ENCODE measurements at regions not wholly inside any gene's neighbourhood (a gene's known extent, or its start where the extent isn't known, plus 50 kb on each side); places are given as distances from the start of the nearest gene placed in this dataset.

- intact Hi-C loops (cut with DNase I; ENCODE audit: low total_unique reads) (no loop called here), in situ Hi-C loops (cut with MboI; ENCODE audit: low sequenced_read_pairs in 4 of 4) (no loop called here)
- DNase-seq (no peak), ATAC-seq (no peak)
- H3K27me3 ChIP-seq = no peaks in the 10 kb centered on the region
- no peaks in the 10 kb centered on the region for H3K36me3 ChIP-seq
- H3K27ac ChIP-seq = no peak overlapping the region
- H3K4me3 ChIP-seq = no peak overlapping the region
- H3K4me1 ChIP-seq = no peaks in the 10 kb centered on the region
- TF ChIP-seq CTCF (IDR thresholded peaks at IDR 0.05 in 4 of 5, conservative IDR thresholded peaks at IDR 0.05 in 1 of 5) (no peak), POLR2A (IDR thresholded peaks at IDR 0.05) (no peak)
- H3K9me3 ChIP-seq = no peaks in the 10 kb centered on the region
These were observed 112.1 kb upstream of the LRATD1 start for GRCh38 chr2:14520385-14520945.

- intact Hi-C loops (cut with DNase I; ENCODE audit: low total_unique reads) = no loop called here
- ATAC-seq (no peak), DNase-seq (no peak)
- Histone ChIP-seq H3K9me3 (no peaks in the 10 kb centered on the region), H3K4me3 (no peak overlapping the region), H3K27ac (no peak overlapping the region), H3K36me3 (no peaks in the 10 kb centered on the region), H3K27me3 (no peaks in the 10 kb centered on the region), H3K4me1 (no peaks in the 10 kb centered on the region)
- in situ Hi-C loops (cut with MboI; ENCODE audit: low sequenced_read_pairs in 4 of 4) = no loop called here
- TF ChIP-seq POLR2A (IDR thresholded peaks at IDR 0.05) = no peak
- TF ChIP-seq CTCF (IDR thresholded peaks at IDR 0.05 in 4 of 5, conservative IDR thresholded peaks at IDR 0.05 in 1 of 5) = no peak
These were observed 108.3 kb upstream of the LRATD1 start for GRCh38 chr2:14524041-14524802.

- TF ChIP-seq POLR2A (IDR thresholded peaks at IDR 0.05) (no peak), CTCF (IDR thresholded peaks at IDR 0.05 in 4 of 5, conservative IDR thresholded peaks at IDR 0.05 in 1 of 5) (no peak)
- intact Hi-C loops (cut with DNase I; ENCODE audit: low total_unique reads) = no loop called here
These were observed 107.8 kb upstream of the LRATD1 start for GRCh38 chr2:14524803-14525080.

GRCh38 chr2:14530506-14530905 lies 102.0 kb upstream of the LRATD1 start:
- H3K36me3 ChIP-seq = no peaks in the 10 kb centered on the region
- intact Hi-C loops (cut with DNase I; ENCODE audit: low total_unique reads) (no loop called here), in situ Hi-C loops (cut with MboI; ENCODE audit: low sequenced_read_pairs in 4 of 4) (no loop called here)
- no peaks in the 10 kb centered on the region for H3K4me1 ChIP-seq
- no peaks in the 10 kb centered on the region for H3K27me3 ChIP-seq
- H3K4me3 ChIP-seq = no peak overlapping the region
- no peak for DNase-seq
- TF ChIP-seq CTCF (IDR thresholded peaks at IDR 0.05 in 4 of 5, conservative IDR thresholded peaks at IDR 0.05 in 1 of 5) (no peak), POLR2A (IDR thresholded peaks at IDR 0.05) (no peak)
- no peak overlapping the region for H3K27ac ChIP-seq
- H3K9me3 ChIP-seq = no peaks in the 10 kb centered on the region
- no peak for ATAC-seq

More at GRCh38 chr2:14524803-14525080, 107.8 kb upstream of the LRATD1 start:
- Histone ChIP-seq H3K4me1 (no peaks in the 10 kb centered on the region), H3K4me3 (no peak overlapping the region), H3K36me3 (no peaks in the 10 kb centered on the region), H3K27ac (no peak overlapping the region), H3K9me3 (no peaks in the 10 kb centered on the region), H3K27me3 (no peaks in the 10 kb centered on the region)
- DNase-seq (no peak), ATAC-seq (no peak)
- in situ Hi-C loops (cut with MboI; ENCODE audit: low sequenced_read_pairs in 4 of 4) = no loop called here

All from gastrocnemius medialis (tissue), 4 donors.